Stimulated activated CD4-positive, alpha-beta T cell treated with anti-CD3 and anti-CD28 coated beads, Interleukin-15, amount 100 ng/mL, for 1 hour (primary cell): ENCODE measurements at regions not wholly inside any gene's neighbourhood (a gene's known extent, or its start where the extent isn't known, plus 50 kb on each side); places are given as distances from the start of the nearest gene placed in this dataset.
"Not testable (repeated sequence)": the region's sequence is repeated elsewhere in the genome, so short reads cannot be mapped to it uniquely, and the experiment has no call there.

ENCODE experiments used
- DNase-seq, 2 donors: peaks; one replicate each; pipeline ENCODE4 v3.0.0-alpha.2; 2020; ENCODE audit warnings: low read depth in 1 of 2, low spot score in 1 of 2

GRCh38 chr5:72692651-72693442 lies 123.6 kb upstream of the TNPO1 start:
- DNase-seq: no peak

GRCh38 chr5:72692231-72692637 lies 124.2 kb upstream of the TNPO1 start:
- DNase-seq: no peak

- no peak for DNase-seq
These were observed 124.7 kb upstream of the TNPO1 start for GRCh38 chr5:72691751-72692150.

GRCh38 chr5:72688916-72689315 lies 127.5 kb upstream of the TNPO1 start:
- no peak for DNase-seq

GRCh38 chr5:72687288-72687687 lies 129.2 kb upstream of the TNPO1 start:
- no peak for DNase-seq

- DNase-seq: no peak
These were observed 133.9 kb upstream of the TNPO1 start for GRCh38 chr5:72682561-72682960.

GRCh38 chr5:72681781-72682180 lies 134.7 kb upstream of the TNPO1 start:
- DNase-seq: no peak

- DNase-seq: no peak
These were observed 139.0 kb upstream of the TNPO1 start for GRCh38 chr5:72677447-72677846.

GRCh38 chr5:72676831-72677230 lies 139.6 kb upstream of the TNPO1 start:
- DNase-seq: not testable (repeated sequence)

GRCh38 chr5:72673623-72674022 lies 142.8 kb upstream of the TNPO1 start:
- DNase-seq: no peak

GRCh38 chr5:72673180-72673579 lies 143.3 kb upstream of the TNPO1 start:
- DNase-seq: no peak

- no peak for DNase-seq
These were observed 148.8 kb upstream of the TNPO1 start for GRCh38 chr5:72667708-72668107.

- no peak for DNase-seq
These were observed 153.5 kb upstream of the TNPO1 start for GRCh38 chr5:72662936-72663335.

GRCh38 chr5:72662305-72662704 lies 154.2 kb upstream of the TNPO1 start:
- DNase-seq: no peak

- DNase-seq: no peak
These were observed 154.2 kb upstream of the ZNF366 start for GRCh38 chr5:72661405-72661804.

- DNase-seq: no peak
These were observed 152.5 kb upstream of the ZNF366 start for GRCh38 chr5:72659726-72660125.

GRCh38 chr5:72658761-72659540 lies 151.7 kb upstream of the ZNF366 start:
- no peak for DNase-seq

GRCh38 chr5:72658161-72658560 lies 151.0 kb upstream of the ZNF366 start:
- DNase-seq: no peak

- DNase-seq: no peak
These were observed 149.7 kb upstream of the ZNF366 start for GRCh38 chr5:72656756-72657513.

- DNase-seq: no peak
These were observed 149.1 kb upstream of the ZNF366 start for GRCh38 chr5:72656331-72656730.

- no peak for DNase-seq
These were observed 147.0 kb upstream of the ZNF366 start for GRCh38 chr5:72654231-72654630.

GRCh38 chr5:72653586-72653985 lies 146.4 kb upstream of the ZNF366 start:
- DNase-seq: no peak
